HuH-7 (cell line): ENCODE measurements at regions not wholly inside any gene's neighbourhood (a gene's known extent, or its start where the extent isn't known, plus 50 kb on each side); places are given as distances from the start of the nearest gene placed in this dataset.

Experiments
- DNase-seq: peaks from one replicate; pipeline ENCODE4 v3.0.0; 2011; ENCODE audit warnings: low spot score

- no peak for DNase-seq
Measured at GRCh38 chr5:31048282-31049270, 144.9 kb upstream of the CDH6 start.

- no peak for DNase-seq
Measured at GRCh38 chr5:31047621-31048020, 145.9 kb upstream of the CDH6 start.

GRCh38 chr5:31047007-31047406 lies 146.5 kb upstream of the CDH6 start:
- no peak for DNase-seq

DNA sequence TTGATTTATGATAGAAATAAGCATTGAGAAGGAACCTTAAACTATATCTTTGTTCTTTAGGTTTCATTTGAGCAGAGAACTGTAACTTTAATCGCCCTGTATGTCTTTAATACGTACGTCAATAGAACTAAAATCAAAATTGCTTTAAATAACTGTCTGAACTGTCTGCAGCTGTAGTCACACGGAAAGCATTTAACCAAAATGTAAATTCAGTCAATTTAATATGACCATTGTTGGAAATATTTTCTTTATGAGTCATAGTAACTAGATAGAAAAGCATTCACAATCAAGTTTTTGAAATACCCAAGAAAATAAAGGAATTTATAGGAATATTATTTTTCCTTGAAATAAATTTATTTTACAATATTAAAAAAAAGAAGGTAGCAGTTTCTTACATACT lies 157.1 kb upstream of the CDH6 start:
- DNase-seq, result no peak

GRCh38 chr5:31033295-31033694 lies 160.2 kb upstream of the CDH6 start:
- DNase-seq, result no peak

- DNase-seq, result peak; percentile 2
Measured at GRCh38 chr5:31029925-31030324, 163.6 kb upstream of the CDH6 start.

DNA sequence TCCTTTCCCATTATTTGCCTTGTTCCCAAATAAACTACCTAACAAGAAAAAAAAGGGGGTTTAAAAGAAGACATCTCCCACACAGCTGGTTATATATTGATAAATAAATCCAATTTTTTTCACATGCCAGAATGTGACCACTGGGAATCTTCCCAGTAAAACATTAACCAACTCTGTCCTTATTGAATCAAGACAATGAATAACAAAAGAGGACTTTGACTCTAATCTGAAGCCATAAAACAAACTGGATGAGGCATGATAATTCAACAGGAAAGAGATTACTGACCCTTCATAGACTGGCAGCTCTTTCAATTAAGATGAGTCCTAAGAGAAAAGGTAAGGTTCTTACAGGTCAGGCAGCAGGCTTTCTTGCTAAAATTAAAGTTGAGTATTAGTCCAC lies 165.8 kb upstream of the CDH6 start:
- DNase-seq, result peak; percentile 12

- no peak for DNase-seq
Measured at GRCh38 chr5:31023105-31023504, 170.4 kb upstream of the CDH6 start.

DNA sequence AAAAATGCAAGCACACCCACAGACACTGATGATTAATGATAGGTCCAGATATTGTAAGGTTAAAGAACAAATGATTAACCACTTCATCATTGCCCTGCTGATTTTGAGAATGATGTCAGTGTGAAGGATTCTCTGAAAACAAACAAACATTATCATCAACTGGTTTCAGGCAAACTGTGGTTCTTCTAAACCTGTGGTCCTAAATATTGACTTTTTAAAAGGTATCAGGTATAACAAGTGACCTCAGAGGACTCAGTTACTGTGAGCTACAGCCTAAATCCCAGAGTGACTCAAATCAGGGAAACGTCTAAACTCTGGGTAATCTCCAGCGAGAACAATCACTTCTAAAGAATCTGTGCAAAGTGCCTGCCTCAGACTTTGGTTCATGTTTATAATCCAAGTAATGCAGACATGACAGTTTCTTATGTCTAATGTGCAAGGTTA lies 172.3 kb upstream of the CDH6 start:
- DNase-seq, result no peak

- DNase-seq, result no peak
Measured at GRCh38 chr5:31008231-31008630, 185.3 kb upstream of the CDH6 start.

DNA sequence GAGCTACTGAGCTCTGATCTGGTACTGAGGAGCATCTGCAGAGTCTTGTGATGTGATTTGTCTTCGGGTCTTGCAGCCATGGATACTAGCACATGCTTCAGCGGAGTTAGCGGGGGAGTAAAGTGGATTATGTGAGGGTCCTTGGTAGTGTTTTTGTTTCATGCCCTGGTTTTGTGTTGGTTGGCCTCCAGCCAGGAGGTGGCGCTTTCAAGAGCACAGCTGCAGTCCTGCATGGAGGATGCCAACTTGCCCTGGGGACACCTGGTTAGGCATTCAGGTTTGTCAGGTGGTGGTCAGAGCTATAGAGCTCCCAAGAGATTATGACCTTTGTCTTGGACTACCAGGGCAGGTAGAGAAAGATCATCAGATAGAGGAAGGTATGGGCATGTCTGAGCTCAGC lies 185.8 kb upstream of the CDH6 start:
- no peak for DNase-seq

- DNase-seq, result no peak
Measured at GRCh38 chr5:31000287-31000686, 193.2 kb upstream of the CDH6 start.

DNA sequence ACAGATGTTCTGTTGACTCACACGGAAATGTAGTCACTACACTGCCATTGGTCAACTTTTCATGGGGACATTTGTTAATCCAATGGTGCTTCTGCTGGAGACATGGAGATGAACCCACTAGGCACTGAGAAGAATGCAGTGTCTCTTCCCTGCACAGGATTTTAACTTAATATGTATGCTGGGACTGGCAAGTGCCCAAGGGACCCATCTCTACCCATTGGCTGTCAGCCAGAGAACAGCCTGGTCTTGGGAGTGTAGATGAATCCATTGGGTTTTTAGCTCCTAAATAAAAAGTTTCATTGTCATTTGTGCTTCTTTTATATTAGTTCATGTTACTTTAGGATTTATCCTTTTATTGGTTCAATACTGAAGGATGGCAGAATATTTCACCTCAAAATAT lies 195.8 kb upstream of the CDH6 start:
- DNase-seq, result no peak

GRCh38 chr5:30994902-30995301 lies 198.6 kb upstream of the CDH6 start:
- no peak for DNase-seq

DNA sequence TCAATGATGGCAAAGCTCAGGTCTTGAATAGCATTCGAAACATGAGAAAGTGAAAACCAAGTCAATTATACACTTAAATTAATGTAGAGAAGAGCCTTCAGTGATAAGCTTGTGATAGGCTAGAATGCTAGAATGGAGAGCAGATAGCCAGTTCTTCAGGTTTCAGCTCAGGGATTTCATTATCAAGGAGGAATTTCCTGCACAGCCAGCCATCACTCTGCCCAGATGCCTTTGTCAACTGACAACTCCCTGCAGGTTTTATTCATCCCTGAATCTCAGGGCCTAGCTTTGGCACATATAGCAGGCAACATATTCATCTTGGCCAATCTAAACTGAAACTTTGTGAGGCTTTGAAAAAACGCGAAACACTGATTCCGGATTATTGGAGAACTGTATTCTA lies 199.3 kb upstream of the CDH6 start:
- DNase-seq, result no peak

DNA sequence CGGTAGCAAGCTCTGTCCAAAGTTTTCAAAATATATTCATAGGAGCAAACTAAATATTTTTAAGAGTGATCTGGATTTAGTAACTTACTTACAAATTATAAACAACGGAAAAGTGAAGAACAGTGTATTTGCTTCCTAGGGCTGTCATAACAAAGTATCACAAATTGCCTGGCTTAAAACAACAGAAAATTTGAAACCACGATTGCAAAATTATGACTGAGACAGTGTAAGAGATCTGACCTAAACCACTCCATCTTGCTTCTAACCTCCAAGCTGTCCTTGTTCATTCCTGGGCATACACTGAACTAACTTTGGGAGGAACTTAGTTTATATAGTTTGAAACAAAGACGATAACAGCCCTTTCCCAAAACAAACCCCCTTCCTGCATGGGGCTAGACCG lies 202.0 kb upstream of the CDH6 start:
- DNase-seq, result no peak

DNA sequence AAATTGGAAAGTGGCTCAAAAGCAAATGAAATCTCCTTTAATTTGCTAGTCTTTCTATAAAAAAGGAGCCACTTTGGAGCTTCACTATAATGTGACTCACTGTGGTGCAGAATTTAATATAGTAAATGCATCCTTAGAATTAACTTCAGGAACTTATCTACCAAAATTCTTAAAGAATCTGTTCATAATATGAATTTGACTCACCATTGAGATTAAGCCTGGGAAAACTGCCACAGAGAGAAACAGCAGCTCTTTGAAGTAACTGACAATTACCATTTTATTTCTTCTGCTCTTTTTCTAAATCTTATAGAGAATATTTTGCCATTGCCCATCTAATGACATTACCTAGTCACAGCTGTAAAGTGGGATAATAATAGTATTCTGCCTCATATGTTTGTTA lies 211.9 kb upstream of the CDH6 start:
- no peak for DNase-seq

- DNase-seq, result no peak
Measured at GRCh38 chr5:30968971-30969370, 224.5 kb upstream of the CDH6 start.

- DNase-seq, result no peak
Measured at GRCh38 chr5:30960036-30960435, 233.4 kb upstream of the CDH6 start.

GRCh38 chr5:30959238-30959637 lies 234.2 kb upstream of the CDH6 start:
- DNase-seq, result no peak

DNA sequence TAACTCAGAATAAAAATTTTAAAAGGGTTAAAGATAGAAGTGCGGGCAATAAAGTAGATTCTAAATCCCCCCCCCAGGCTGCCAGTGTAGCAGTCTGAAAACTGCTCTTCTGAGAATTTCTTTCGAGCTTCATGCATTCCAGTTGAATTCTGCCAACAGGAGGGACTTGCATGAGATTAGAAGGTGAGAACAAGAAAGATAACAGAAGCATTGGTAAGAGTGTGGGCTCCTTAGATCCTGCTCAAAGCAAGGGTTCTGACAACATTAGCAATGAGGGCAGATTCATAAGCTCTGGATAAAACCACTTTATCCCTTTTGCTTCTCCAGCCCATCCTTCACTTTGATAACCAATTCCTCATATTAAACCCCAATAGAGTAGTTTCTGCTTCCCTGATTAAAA lies 235.9 kb upstream of the CDH6 start:
- no peak for DNase-seq

GRCh38 chr5:30956251-30956650 lies 237.2 kb upstream of the CDH6 start:
- no peak for DNase-seq

GRCh38 chr5:30937070-30937469 lies 256.4 kb upstream of the CDH6 start:
- peak; percentile 0 for DNase-seq

DNA sequence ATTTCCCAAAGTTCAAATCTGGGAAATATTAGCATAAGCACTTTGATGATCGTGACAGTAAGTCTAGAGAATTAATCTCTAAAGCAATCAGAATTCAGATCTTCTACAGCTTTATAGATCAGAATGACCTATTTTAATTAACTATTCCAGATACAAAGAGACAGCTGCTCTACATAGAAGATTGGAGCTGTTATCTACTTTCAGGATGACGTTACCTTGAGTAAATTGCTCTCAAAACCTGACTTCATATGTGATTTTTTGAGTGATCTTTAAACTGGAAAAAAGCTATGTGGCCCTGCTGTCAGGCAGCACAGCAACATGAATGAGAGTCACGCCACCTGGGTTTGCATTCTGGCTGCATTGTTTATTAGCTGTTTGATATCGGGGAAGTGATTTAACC lies 259.9 kb upstream of the CDH6 start:
- DNase-seq, result no peak
